ENCODE measurements at regions not wholly inside any gene's neighbourhood (a gene's known extent, or its start where the extent isn't known, plus 50 kb on each side); places are given as distances from the start of the nearest gene placed in this dataset.

DNA sequence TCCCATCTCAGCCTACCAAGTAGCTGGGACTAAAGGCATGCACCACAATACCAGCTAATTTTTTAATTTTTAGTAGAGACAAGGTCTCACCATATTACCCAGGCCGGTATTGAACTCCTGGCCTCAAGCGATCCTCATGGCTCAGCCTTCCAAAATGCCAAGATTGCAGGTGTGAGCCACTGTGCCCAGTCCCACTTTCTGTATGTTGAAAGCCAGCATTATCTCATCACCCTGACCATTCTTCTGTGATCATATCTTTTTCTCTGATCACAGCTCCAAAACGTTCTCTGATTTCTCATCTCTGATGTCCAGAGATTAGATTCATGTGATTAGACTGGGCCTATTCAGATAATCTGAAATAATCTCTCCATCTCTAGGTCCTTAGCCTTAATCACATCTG, 337.7 kb downstream of the TPBG start (continued):
- TF ChIP-seq, protein P1, sequence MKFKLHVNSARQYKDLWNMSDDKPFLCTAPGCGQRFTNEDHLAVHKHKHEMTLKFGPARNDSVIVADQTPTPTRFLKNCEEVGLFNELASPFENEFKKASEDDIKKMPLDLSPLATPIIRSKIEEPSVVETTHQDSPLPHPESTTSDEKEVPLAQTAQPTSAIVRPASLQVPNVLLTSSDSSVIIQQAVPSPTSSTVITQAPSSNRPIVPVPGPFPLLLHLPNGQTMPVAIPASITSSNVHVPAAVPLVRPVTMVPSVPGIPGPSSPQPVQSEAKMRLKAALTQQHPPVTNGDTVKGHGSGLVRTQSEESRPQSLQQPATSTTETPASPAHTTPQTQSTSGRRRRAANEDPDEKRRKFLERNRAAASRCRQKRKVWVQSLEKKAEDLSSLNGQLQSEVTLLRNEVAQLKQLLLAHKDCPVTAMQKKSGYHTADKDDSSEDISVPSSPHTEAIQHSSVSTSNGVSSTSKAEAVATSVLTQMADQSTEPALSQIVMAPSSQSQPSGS (tag by site-specific recombination; IDR thresholded peaks at IDR 0.05; ENCODE audit: low read depth): no peak
- no peak for TF ChIP-seq ZNF292 (tag by site-specific recombination; IDR thresholded peaks at IDR 0.05; ENCODE audit: borderline replicate concordance, low read depth)

DNA sequence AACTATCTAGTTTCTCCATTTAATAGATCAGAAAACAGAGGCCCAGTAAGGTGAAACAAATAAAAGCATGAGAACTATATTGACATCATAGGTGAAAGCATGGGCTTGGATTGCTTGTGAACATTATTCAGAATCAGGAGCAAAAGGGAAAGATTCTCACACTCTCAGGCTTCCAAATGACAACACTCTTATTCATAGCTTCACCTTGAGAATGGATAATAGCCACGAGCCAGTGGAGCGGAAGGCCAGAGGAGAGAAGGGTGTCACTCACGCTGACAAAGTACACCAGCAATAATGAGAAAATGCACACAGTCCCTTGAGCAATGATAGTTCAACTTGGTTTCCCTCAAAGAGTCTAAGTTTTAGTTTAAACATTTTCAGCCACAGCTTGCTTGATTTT, 339.0 kb downstream of the TPBG start:
- Histone ChIP-seq H3K9me3 (ENCODE audit: control insufficient read depth, insufficient read depth, low read depth, low read length) (no peaks in the 10 kb centered on the region), H3K4me3 (ENCODE audit: low read depth, low read length) (no peak overlapping the region), H3K36me3 (ENCODE audit: control insufficient read depth in 2 of 2, insufficient read depth in 1 of 2, low read length in 2 of 2) (no peaks in the 10 kb centered on the region), H3K4me1 (ENCODE audit: control insufficient read depth, insufficient read depth, low read length) (peaks cover 6% of the 10 kb centered on the region; the same call in 1 of the 2 replicates), H3K27ac (ENCODE audit: extremely low read depth, low read depth, low read length) (no peak overlapping the region)
- POLR2A ChIA-PET: no interaction called here
- TF ChIP-seq BCL11A (tag by site-specific recombination; IDR thresholded peaks at IDR 0.05; ENCODE audit: low read depth): no peak
- TF ChIP-seq ZBTB48 (tag by site-specific recombination; IDR thresholded peaks at IDR 0.05): peak; percentile 42; the same call in 1 of the 2 replicates
- CTCF ChIA-PET: interaction anchor here (0.9 to 1.5 kb wide), 2 partner anchors 9 to 10 kb away, joined by 3 to 6 read pairs; no protein-coding TSS in a partner anchor

DNA sequence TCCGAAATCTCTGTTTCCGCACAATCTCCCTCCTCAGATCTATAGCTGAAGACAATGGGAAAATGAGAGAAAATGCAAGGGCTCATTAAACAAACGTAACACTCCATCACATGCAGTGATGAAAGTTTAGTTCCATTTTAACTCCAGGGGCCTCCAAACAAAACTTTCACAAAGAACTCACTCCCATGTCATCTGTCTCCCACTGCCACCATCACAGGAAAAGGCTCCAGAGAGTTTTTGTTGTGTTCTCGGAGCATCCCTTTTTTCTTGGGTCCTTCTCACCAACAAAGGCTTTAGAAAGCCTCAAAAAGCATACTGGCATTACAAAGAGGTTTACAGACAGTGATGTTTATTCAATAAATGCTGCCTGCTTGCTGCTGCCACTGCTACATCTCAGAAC, 339.6 kb downstream of the TPBG start:
- CTCF ChIA-PET: interaction anchor here (0.9 to 1.5 kb wide), 2 partner anchors 9 kb away, joined by 3 to 6 read pairs; no protein-coding TSS in a partner anchor
- no peaks in the 10 kb centered on the region for H3K9me3 ChIP-seq (ENCODE audit: control insufficient read depth, insufficient read depth, low read depth, low read length)
- H3K4me3 ChIP-seq (ENCODE audit: low read depth, low read length): no peak overlapping the region
- POLR2A ChIA-PET: no interaction called here
- TF ChIP-seq ZNF239 (tag by site-specific recombination; IDR thresholded peaks at IDR 0.05): no peak
- TF ChIP-seq, protein P2, sequence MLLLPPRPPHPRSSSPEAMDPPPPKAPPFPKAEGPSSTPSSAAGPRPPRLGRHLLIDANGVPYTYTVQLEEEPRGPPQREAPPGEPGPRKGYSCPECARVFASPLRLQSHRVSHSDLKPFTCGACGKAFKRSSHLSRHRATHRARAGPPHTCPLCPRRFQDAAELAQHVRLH (tag by site-specific recombination; IDR thresholded peaks at IDR 0.05): no peak
- TF ChIP-seq ZNF23 (tag by site-specific recombination; IDR thresholded peaks at IDR 0.05; ENCODE audit: borderline replicate concordance): no peak
- TF ChIP-seq ZNF707 (tag by site-specific recombination; IDR thresholded peaks at IDR 0.05): no peak
- TF ChIP-seq FEZF1 (tag by site-specific recombination; IDR thresholded peaks at IDR 0.05): no peak
- TF ChIP-seq WT1 (tag by site-specific recombination; IDR thresholded peaks at IDR 0.05): no peak
- TF ChIP-seq ZNF529 (tag by site-specific recombination; IDR thresholded peaks at IDR 0.05; ENCODE audit: insufficient replicate concordance): no peak
- TF ChIP-seq ZNF548 (tag by site-specific recombination; IDR thresholded peaks at IDR 0.05): no peak
- TF ChIP-seq KLF16 (tag by site-specific recombination; IDR thresholded peaks at IDR 0.05): no peak
- TF ChIP-seq ZNF664 (tag by site-specific recombination; IDR thresholded peaks at IDR 0.05): no peak
- H3K27ac ChIP-seq (ENCODE audit: extremely low read depth, low read depth, low read length): no peak overlapping the region
- peaks cover 6% of the 10 kb centered on the region; the same call in 1 of the 2 replicates for H3K4me1 ChIP-seq (ENCODE audit: control insufficient read depth, insufficient read depth, low read length)
- no peaks in the 10 kb centered on the region for H3K36me3 ChIP-seq (ENCODE audit: control insufficient read depth in 2 of 2, insufficient read depth in 1 of 2, low read length in 2 of 2)

DNA sequence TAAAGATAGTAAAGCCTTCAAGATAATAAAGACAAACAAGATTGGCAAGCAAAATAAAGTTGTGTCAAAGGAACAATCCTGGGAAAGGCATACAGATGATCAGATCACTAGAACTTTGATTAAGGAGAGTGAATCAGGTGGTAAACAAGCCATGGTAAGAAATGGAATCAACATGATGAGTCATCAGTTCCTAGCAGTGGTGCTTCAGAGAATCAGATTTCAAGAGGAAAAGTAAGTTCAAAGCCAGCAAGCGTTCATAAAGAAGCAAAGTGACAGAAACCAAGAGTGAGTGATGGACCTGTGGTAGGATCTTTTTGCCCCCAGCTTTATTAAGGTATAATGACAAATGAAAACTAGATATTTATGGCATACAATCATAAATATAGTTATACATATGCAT, 340.4 kb downstream of the TPBG start:
- TF ChIP-seq PRDM1 (tag by site-specific recombination; IDR thresholded peaks at IDR 0.05): 0 out of 2 replicates have a peak, but pooled peaks have one; percentile 18
- TF ChIP-seq, protein P3, sequence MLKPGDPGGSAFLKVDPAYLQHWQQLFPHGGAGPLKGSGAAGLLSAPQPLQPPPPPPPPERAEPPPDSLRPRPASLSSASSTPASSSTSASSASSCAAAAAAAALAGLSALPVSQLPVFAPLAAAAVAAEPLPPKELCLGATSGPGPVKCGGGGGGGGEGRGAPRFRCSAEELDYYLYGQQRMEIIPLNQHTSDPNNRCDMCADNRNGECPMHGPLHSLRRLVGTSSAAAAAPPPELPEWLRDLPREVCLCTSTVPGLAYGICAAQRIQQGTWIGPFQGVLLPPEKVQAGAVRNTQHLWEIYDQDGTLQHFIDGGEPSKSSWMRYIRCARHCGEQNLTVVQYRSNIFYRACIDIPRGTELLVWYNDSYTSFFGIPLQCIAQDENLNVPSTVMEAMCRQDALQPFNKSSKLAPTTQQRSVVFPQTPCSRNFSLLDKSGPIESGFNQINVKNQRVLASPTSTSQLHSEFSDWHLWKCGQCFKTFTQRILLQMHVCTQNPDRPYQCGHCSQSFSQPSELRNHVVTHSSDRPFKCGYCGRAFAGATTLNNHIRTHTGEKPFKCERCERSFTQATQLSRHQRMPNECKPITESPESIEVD (tag by site-specific recombination; IDR thresholded peaks at IDR 0.05): peak; percentile 22; the same call in 1 of the 2 replicates
- TF ChIP-seq ZNF112 (tag by site-specific recombination; IDR thresholded peaks at IDR 0.05): no peak
- TF ChIP-seq, protein P4, sequence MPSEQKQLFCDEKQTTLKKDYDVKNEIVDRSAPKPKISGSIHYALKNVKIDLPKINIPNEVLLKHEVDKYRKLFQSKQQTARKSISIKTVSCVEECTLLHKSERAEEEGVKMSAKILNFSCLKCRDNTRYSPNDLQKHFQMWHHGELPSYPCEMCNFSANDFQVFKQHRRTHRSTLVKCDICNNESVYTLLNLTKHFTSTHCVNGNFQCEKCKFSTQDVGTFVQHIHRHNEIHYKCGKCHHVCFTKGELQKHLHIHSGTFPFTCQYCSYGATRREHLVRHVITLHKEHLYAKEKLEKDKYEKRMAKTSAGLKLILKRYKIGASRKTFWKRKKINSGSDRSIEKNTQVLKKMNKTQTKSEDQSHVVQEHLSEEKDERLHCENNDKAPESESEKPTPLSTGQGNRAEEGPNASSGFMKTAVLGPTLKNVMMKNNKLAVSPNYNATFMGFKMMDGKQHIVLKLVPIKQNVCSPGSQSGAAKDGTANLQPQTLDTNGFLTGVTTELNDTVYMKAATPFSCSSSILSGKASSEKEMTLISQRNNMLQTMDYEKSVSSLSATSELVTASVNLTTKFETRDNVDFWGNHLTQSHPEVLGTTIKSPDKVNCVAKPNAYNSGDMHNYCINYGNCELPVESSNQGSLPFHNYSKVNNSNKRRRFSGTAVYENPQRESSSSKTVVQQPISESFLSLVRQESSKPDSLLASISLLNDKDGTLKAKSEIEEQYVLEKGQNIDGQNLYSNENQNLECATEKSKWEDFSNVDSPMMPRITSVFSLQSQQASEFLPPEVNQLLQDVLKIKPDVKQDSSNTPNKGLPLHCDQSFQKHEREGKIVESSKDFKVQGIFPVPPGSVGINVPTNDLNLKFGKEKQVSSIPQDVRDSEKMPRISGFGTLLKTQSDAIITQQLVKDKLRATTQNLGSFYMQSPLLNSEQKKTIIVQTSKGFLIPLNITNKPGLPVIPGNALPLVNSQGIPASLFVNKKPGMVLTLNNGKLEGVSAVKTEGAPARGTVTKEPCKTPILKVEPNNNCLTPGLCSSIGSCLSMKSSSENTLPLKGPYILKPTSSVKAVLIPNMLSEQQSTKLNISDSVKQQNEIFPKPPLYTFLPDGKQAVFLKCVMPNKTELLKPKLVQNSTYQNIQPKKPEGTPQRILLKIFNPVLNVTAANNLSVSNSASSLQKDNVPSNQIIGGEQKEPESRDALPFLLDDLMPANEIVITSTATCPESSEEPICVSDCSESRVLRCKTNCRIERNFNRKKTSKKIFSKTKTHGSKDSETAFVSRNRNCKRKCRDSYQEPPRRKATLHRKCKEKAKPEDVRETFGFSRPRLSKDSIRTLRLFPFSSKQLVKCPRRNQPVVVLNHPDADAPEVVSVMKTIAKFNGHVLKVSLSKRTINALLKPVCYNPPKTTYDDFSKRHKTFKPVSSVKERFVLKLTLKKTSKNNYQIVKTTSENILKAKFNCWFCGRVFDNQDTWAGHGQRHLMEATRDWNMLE (tag by site-specific recombination; conservative IDR thresholded peaks at IDR 0.05; ENCODE audit: low read depth): no peak
- Histone ChIP-seq H3K27ac (ENCODE audit: extremely low read depth, low read depth, low read length) (no peak overlapping the region), H3K36me3 (ENCODE audit: control insufficient read depth in 2 of 2, insufficient read depth in 1 of 2, low read length in 2 of 2) (no peaks in the 10 kb centered on the region), H3K9me3 (ENCODE audit: control insufficient read depth, insufficient read depth, low read depth, low read length) (no peaks in the 10 kb centered on the region), H3K4me1 (ENCODE audit: control insufficient read depth, insufficient read depth, low read length) (peaks cover 6% of the 10 kb centered on the region; the same call in 1 of the 2 replicates), H3K4me3 (ENCODE audit: low read depth, low read length) (no peak overlapping the region)
- ChIA-PET POLR2A (no interaction called here), CTCF (interaction anchor here (0.9 to 1.0 kb wide), 2 partner anchors 8 to 9 kb away, joined by 3 to 5 read pairs; no protein-coding TSS in a partner anchor)

Measured in HEK293 (cell line).